ENCODE measurements at regions not wholly inside any gene's neighbourhood (a gene's known extent, or its start where the extent isn't known, plus 50 kb on each side); places are given as distances from the start of the nearest gene placed in this dataset.

GRCh38 chr11:45722144-45722543, 56.7 kb upstream of the CHST1 start:
- intact Hi-C loops (cut with DNase I) = no loop called here
- ATAC-seq = no peak
- H3K4me3 ChIP-seq = no peak overlapping the region
- H3K27ac ChIP-seq = no peak overlapping the region
- no peaks in the 10 kb centered on the region for H3K4me1 ChIP-seq
- no peaks in the 10 kb centered on the region for H3K36me3 ChIP-seq
- no peak for DNase-seq
- TF ChIP-seq CTCF (IDR thresholded peaks at IDR 0.05) = no peak
- no peaks in the 10 kb centered on the region for H3K9me3 ChIP-seq
- no peaks in the 10 kb centered on the region for H3K27me3 ChIP-seq (ENCODE audit: low read depth)

DNA sequence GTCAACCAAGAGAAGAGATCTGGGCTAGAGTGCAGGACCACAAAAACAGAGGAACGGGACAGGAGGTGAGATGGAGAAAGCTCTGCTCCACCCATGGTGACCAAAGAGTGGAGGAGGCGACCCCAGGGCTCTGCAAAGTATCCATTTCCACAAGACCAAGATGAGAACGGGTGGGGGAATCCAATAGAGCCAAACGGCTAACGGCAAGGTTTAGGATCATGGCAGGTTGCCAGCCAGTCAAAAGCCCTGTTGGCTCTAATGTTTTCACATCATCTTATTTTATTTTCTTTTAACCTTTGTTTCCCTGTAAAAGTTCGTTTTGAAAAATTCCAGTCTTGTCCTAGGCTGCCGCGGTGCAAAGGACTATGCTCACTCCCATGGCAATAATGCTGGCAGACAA, 52.1 kb upstream of the CHST1 start:
- H3K36me3 ChIP-seq = no peaks in the 10 kb centered on the region
- no peaks in the 10 kb centered on the region for H3K9me3 ChIP-seq
- H3K27me3 ChIP-seq (ENCODE audit: low read depth) = no peaks in the 10 kb centered on the region
- no peak overlapping the region for H3K27ac ChIP-seq
- ATAC-seq (no peak), DNase-seq (no peak)
- TF ChIP-seq CTCF (IDR thresholded peaks at IDR 0.05) = no peak
- no peak overlapping the region for H3K4me3 ChIP-seq
- H3K4me1 ChIP-seq = no peaks in the 10 kb centered on the region
- intact Hi-C loops (cut with DNase I) = no loop called here

- DNase-seq = no peak
- no peak for ATAC-seq
These were observed 50.0 kb upstream of the CHST1 start for GRCh38 chr11:45715418-45715817.

More at GRCh38 chr11:45715418-45715817, 50.0 kb upstream of the CHST1 start:
- TF ChIP-seq CTCF (IDR thresholded peaks at IDR 0.05) = no peak
- no peaks in the 10 kb centered on the region for H3K9me3 ChIP-seq
- intact Hi-C loops (cut with DNase I) = no loop called here
- no peak overlapping the region for H3K4me3 ChIP-seq
- no peaks in the 10 kb centered on the region for H3K36me3 ChIP-seq
- H3K27ac ChIP-seq = no peak overlapping the region
- no peaks in the 10 kb centered on the region for H3K27me3 ChIP-seq (ENCODE audit: low read depth)
- no peaks in the 10 kb centered on the region for H3K4me1 ChIP-seq

Measured in lower lobe of right lung (tissue), 2 donors.